ENCODE measurements at regions not wholly inside any gene's neighbourhood (a gene's known extent, or its start where the extent isn't known, plus 50 kb on each side); places are given as distances from the start of the nearest gene placed in this dataset.
A peak's percentile ranks its signal among the peaks of the same experiment; 100 is the strongest.
"Not testable (repeated sequence)": the region's sequence is repeated elsewhere in the genome, so short reads cannot be mapped to it uniquely, and the experiment has no call there.

DNA sequence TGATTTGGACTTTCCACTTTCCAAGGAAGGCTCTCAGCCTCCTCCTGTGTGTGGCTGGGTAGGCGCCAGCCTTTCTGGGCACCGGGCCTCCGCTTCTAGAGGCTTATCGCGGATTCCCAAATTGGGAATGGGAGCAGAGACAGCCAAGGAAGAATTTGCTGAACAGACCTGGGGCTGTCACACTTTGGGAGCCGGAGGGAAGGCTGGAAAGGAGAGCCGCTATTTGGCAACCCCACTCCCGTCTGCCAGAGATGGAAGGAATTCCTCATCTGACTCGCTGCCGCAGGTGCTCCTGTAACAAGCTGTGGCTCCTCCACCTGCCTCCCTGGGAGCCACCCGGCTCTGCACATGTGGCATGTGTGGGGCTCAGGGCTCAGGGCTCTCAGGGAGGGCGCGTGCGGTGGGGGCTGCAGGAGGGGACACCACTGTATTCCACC is 50.8 kb upstream of the ECHDC3 start:
- H3K36me3 ChIP-seq = no peaks in the 10 kb centered on the region
- ATAC-seq (no peak), DNase-seq (no peak)
- H3K27me3 ChIP-seq = no peaks in the 10 kb centered on the region
- 90% methylated on average over 8 of the region's 14 CpGs for WGBS (ENCODE audit: insufficient coverage, low coverage, low lambda C conversion rate, missing lambda C conversion rate)
- H3K9me3 ChIP-seq = no peaks in the 10 kb centered on the region
- no peak overlapping the region for H3K27ac ChIP-seq
- intact Hi-C loops (cut with DNase I) = loop anchor here (10.0 kb wide), 1 partner anchor 47 kb away; no protein-coding TSS in a partner anchor
- no peak overlapping the region for H3K4me3 ChIP-seq
- no peak for TF ChIP-seq POLR2A (IDR thresholded peaks at IDR 0.05)
- TF ChIP-seq, protein P1, sequence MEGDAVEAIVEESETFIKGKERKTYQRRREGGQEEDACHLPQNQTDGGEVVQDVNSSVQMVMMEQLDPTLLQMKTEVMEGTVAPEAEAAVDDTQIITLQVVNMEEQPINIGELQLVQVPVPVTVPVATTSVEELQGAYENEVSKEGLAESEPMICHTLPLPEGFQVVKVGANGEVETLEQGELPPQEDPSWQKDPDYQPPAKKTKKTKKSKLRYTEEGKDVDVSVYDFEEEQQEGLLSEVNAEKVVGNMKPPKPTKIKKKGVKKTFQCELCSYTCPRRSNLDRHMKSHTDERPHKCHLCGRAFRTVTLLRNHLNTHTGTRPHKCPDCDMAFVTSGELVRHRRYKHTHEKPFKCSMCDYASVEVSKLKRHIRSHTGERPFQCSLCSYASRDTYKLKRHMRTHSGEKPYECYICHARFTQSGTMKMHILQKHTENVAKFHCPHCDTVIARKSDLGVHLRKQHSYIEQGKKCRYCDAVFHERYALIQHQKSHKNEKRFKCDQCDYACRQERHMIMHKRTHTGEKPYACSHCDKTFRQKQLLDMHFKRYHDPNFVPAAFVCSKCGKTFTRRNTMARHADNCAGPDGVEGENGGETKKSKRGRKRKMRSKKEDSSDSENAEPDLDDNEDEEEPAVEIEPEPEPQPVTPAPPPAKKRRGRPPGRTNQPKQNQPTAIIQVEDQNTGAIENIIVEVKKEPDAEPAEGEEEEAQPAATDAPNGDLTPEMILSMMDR (IDR thresholded peaks at IDR 0.05) = no peak
- H3K4me1 ChIP-seq = peaks cover 0 to 6% (median 0%) of the 10 kb centered on the region in 4 donors

DNA sequence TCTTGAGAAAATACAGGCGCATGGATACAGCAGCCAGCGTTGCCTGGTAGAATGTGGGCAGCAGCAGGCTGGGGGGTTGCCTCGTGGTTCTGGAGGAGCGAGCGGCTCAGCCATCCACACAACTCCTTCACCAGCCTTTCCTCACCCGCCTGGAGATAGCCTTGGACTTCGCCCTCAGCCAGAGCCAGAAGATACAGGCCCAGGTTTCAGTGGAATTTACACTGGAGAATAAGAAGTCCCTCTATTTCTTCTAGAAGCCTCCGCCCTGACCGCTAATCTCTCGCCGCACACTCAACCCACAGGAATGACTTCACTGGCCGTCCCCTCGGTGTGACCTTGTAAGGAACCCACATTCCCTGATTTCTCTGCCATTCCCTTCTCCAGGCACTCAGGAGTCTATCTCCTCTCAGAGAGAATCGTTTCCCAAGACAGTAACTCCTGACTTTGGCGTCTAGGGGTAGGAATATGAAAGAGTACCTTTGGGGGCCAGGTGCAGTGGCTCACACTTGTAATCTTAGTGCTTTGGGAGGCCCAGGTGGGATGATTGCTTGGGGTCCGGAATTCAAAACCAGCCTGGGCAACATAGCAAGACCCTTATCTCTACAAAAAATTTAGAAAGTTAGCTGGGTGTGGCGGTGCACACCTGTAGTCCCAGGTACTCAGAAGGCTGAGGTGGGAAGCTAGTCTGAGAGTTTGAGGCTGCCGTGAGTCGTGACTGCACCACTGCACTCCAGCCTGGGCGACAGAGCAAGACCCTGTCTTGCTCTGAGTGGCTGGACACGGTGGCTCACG is 52.0 kb upstream of the ECHDC3 start:
- H3K9me3 ChIP-seq = no peaks in the 10 kb centered on the region
- 92% methylated on average over 11 of the region's 22 CpGs for WGBS (ENCODE audit: insufficient coverage, low coverage, low lambda C conversion rate, missing lambda C conversion rate)
- H3K36me3 ChIP-seq = no peaks in the 10 kb centered on the region
- H3K27ac ChIP-seq = no peak overlapping the region
- no peaks in the 10 kb centered on the region for H3K27me3 ChIP-seq
- DNase-seq (no peak), ATAC-seq (peak in 3 of 4 donors; percentile 9 to 30 (median 24))
- H3K4me3 ChIP-seq = no peak overlapping the region
- TF ChIP-seq POLR2A (IDR thresholded peaks at IDR 0.05) = no peak
- TF ChIP-seq, protein P1 (IDR thresholded peaks at IDR 0.05) = no peak
- intact Hi-C loops (cut with DNase I) = loop anchor here (10.0 kb wide), 1 partner anchor 45 kb away; no protein-coding TSS in a partner anchor
- peaks cover 0 to 6% (median 0%) of the 10 kb centered on the region in 4 donors for H3K4me1 ChIP-seq

DNA sequence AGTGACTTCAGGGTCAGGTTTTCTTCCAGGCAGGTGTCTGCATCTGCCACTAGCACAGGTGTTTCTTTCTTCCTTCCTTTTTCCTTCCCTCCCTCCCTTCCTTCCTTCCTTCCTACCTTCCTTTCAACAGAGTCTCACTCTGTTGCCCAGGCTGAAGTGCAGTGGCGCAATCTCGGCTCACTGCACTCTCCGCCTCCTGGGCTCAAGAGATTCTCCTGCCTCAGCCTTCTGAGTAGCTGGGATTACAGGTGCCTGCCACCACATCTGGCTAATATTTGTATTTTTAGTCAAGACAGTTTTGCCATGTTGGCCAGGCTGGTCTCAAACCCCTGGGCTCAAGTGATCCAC is 53.8 kb upstream of the ECHDC3 start:
- H3K4me3 ChIP-seq; ATAC-seq; H3K9me3 ChIP-seq; H3K27ac ChIP-seq; DNase-seq; H3K27me3 ChIP-seq; intact Hi-C loops (cut with DNase I); H3K4me1 ChIP-seq; H3K36me3 ChIP-seq: not testable (repeated sequence)
- 96% methylated on average over 3 of the region's 3 CpGs for whole genome bisulfite sequencing (ENCODE audit: insufficient coverage, low coverage, low lambda C conversion rate, missing lambda C conversion rate)

DNA sequence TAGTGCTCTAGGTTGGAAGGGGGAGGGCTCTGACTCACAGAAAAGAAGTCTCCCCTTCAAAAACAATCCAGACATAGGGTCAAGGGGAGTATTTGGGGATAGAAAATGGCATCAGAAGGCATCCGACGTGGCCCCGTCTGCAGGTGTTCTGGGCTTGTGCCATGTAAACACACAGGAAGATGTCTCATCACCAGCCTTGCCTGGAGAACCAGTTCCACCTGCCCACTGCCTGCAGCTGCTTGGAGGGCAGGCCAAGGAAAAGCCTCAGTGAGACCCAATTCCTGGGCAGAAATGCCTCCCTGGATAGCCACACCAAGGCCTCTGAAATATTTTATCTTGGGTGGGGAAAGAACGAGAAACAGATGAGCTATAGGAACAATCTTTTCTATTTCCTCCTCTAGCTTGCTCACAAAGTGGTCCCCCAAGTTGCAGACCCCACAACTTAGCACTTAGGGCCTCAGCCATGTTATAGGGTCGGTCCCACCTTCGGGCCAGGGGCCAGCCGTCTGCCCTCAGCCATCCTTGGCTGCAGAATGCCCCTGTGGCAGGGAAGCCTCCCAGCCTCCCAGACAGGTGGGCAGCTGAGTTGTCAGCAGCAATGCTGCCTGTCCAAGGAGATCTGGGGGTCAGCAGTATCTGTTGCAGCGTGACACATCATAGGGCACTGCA is 54.3 kb upstream of the ECHDC3 start:
- intact Hi-C loops (cut with DNase I) = no loop called here
- DNase-seq (no peak), ATAC-seq (no peak)
- H3K9me3 ChIP-seq = no peaks in the 10 kb centered on the region
- H3K4me3 ChIP-seq = no peak overlapping the region
- no peak overlapping the region for H3K27ac ChIP-seq
- H3K4me1 ChIP-seq = peaks cover 0 to 6% (median 0%) of the 10 kb centered on the region in 4 donors
- 80% methylated on average over 2 of the region's 8 CpGs for WGBS (ENCODE audit: insufficient coverage, low coverage, low lambda C conversion rate, missing lambda C conversion rate)
- H3K27me3 ChIP-seq = no peaks in the 10 kb centered on the region
- TF ChIP-seq POLR2A (IDR thresholded peaks at IDR 0.05) = no peak
- TF ChIP-seq, protein P1 (IDR thresholded peaks at IDR 0.05) = no peak
- no peaks in the 10 kb centered on the region for H3K36me3 ChIP-seq

DNA sequence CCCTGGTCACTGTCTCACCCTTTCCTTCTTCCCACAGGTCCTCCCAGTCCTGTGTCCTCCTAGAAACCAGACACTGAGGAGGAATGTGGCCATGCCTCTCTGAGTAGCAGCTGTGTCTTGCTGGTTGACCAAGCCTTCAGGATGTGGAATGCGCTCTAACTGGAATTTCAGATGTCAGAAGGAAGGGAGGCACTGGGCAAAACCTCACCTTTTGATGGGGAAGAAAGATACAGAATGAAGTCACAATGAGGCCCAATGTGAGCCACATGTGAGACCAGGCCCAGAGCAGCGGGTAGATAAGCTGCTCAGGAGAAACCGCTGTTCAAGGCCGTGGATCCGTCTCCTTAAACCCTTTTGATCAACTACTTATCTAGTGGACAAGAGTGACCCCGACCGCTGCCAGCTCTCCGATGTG is 54.8 kb upstream of the ECHDC3 start:
- no peak overlapping the region for H3K27ac ChIP-seq
- ATAC-seq (no peak), DNase-seq (no peak)
- peaks cover 0 to 6% (median 0%) of the 10 kb centered on the region in 4 donors for H3K4me1 ChIP-seq
- H3K36me3 ChIP-seq = no peaks in the 10 kb centered on the region
- 86% methylated on average over 6 of the region's 8 CpGs for WGBS (ENCODE audit: insufficient coverage, low coverage, low lambda C conversion rate, missing lambda C conversion rate)
- H3K9me3 ChIP-seq = no peaks in the 10 kb centered on the region
- intact Hi-C loops (cut with DNase I) = no loop called here
- H3K4me3 ChIP-seq = no peak overlapping the region
- H3K27me3 ChIP-seq = no peaks in the 10 kb centered on the region
- TF ChIP-seq POLR2A (IDR thresholded peaks at IDR 0.05) = no peak
- TF ChIP-seq, protein P1 (IDR thresholded peaks at IDR 0.05) = no peak
